ENCODE measurements at regions not wholly inside any gene's neighbourhood (a gene's known extent, or its start where the extent isn't known, plus 50 kb on each side); places are given as distances from the start of the nearest gene placed in this dataset.

DNA sequence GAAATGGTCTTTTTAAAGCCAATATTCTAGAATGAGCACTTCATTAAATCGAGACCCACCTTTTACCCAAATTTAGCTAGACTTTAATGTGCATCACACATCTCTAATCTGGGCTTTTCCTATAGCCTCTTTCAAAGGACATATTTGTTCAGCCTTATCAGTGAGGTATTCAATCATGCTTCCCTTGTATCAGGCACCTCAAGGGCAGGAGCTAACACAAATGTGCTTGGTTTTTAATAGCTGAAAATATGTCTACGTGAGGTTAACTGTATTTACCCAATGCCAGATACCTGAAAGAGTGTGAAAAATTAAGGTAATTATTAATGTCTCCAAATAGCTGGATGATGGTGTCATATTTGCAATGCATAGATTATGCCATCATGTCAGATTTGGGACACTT is 203.9 kb downstream of the SNX10 start:
- DNase-seq (ENCODE audit: extremely low spot score in 2 of 2), result no peak
- intact Hi-C loops (cut with DNase I), result no loop called here

DNA sequence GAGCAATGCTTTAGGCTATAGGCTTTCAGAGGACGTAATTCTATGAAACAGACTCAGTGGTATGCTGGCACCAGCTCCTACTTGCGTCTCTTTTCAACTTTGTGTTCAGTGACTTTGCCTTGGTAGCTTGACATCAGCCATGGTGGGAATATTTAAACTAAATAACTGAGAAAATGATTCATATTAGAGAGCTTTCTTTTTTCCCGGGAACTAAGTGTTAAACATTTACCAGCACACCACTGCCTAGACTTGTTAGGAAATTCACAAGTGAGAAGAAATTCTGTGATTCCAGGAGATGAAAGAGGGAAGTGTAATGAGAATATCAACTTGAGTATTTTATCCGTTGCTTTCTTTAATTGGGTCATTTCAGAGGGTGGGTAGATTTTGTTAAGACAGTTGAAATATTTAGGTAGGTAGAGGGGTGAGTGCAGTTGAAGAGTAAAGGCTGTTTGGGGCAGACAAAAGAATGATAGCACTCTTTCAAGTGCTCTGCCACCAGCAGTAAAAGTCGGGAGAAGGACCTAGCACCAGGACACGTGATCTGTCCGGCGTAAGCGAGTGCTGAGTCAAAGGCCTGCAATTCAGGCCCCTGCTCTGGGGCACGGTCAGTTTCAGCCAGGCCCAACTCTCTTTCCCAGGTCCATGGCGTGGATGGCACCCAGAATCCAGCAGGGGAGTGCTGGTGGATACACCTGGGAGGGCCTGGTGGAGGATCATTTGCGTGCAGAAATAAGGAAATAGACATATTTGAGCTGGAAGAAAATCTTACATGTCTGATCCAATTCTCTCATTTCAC is 206.3 kb downstream of the SNX10 start:
- H3K27me3 ChIP-seq, result no peaks in the 10 kb centered on the region
- no peak overlapping the region for H3K27ac ChIP-seq
- no peak for DNase-seq (ENCODE audit: extremely low spot score in 2 of 2)
- TF ChIP-seq POLR2AphosphoS5 (IDR thresholded peaks at IDR 0.05; ENCODE audit: insufficient read depth in 1 of 2, low read depth in 1 of 2) (no peak), POLR2A (IDR thresholded peaks at IDR 0.05) (no peak)
- TF ChIP-seq, protein P1, sequence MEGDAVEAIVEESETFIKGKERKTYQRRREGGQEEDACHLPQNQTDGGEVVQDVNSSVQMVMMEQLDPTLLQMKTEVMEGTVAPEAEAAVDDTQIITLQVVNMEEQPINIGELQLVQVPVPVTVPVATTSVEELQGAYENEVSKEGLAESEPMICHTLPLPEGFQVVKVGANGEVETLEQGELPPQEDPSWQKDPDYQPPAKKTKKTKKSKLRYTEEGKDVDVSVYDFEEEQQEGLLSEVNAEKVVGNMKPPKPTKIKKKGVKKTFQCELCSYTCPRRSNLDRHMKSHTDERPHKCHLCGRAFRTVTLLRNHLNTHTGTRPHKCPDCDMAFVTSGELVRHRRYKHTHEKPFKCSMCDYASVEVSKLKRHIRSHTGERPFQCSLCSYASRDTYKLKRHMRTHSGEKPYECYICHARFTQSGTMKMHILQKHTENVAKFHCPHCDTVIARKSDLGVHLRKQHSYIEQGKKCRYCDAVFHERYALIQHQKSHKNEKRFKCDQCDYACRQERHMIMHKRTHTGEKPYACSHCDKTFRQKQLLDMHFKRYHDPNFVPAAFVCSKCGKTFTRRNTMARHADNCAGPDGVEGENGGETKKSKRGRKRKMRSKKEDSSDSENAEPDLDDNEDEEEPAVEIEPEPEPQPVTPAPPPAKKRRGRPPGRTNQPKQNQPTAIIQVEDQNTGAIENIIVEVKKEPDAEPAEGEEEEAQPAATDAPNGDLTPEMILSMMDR (IDR thresholded peaks at IDR 0.05), result no peak
- intact Hi-C loops (cut with DNase I), result no loop called here
- H3K4me3 ChIP-seq, result no peak overlapping the region
- H3K9me3 ChIP-seq, result no peaks in the 10 kb centered on the region
- no peaks in the 10 kb centered on the region for H3K4me1 ChIP-seq
- H3K36me3 ChIP-seq, result no peaks in the 10 kb centered on the region

More for the DNA sequence above, 203.9 kb downstream of the SNX10 start:
- Histone ChIP-seq H3K9me3 (no peaks in the 10 kb centered on the region), H3K27ac (no peak overlapping the region), H3K27me3 (no peaks in the 10 kb centered on the region), H3K36me3 (no peaks in the 10 kb centered on the region), H3K4me3 (no peak overlapping the region), H3K4me1 (peaks cover 5% of the 10 kb centered on the region)
- TF ChIP-seq POLR2AphosphoS5 (IDR thresholded peaks at IDR 0.05; ENCODE audit: insufficient read depth in 1 of 2, low read depth in 1 of 2), result no peak
- no peak for TF ChIP-seq POLR2A (IDR thresholded peaks at IDR 0.05)
- TF ChIP-seq, protein P1 (IDR thresholded peaks at IDR 0.05), result no peak

DNA sequence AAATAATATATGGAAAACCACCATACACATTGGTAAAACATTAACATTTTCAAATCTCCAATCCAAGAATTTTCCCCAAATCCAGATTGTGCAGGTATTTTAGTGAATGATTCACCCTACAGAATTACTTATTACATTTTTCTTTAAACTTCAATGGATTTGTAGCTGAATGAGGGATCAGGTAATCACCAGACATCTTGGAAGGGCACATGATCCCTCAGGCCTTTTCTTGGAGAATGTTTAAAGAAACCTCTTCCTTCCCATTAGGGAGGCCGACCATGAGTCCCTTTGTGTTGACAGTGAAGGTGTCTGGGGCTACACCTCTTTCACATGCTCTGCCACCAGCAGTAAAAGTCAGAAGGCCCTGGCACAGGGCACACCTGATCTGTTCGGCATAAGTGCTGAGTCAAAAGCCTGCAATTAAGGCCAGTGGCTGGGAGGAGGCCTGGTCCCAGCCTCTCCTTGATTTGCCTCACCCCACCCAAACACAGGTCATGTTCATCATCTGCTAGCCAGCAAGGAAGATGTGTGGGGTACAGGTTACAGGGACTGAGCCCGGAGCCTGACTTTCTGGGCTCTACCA is 207.7 kb downstream of the SNX10 start:
- intact Hi-C loops (cut with DNase I), result no loop called here
- Histone ChIP-seq H3K36me3 (no peaks in the 10 kb centered on the region), H3K27me3 (no peaks in the 10 kb centered on the region), H3K9me3 (no peaks in the 10 kb centered on the region), H3K4me1 (no peaks in the 10 kb centered on the region), H3K4me3 (no peak overlapping the region), H3K27ac (no peak overlapping the region)
- TF ChIP-seq POLR2AphosphoS5 (IDR thresholded peaks at IDR 0.05; ENCODE audit: insufficient read depth in 1 of 2, low read depth in 1 of 2) (no peak), POLR2A (IDR thresholded peaks at IDR 0.05) (no peak)
- TF ChIP-seq, protein P1 (IDR thresholded peaks at IDR 0.05), result no peak
- no peak for DNase-seq (ENCODE audit: extremely low spot score in 2 of 2)

DNA sequence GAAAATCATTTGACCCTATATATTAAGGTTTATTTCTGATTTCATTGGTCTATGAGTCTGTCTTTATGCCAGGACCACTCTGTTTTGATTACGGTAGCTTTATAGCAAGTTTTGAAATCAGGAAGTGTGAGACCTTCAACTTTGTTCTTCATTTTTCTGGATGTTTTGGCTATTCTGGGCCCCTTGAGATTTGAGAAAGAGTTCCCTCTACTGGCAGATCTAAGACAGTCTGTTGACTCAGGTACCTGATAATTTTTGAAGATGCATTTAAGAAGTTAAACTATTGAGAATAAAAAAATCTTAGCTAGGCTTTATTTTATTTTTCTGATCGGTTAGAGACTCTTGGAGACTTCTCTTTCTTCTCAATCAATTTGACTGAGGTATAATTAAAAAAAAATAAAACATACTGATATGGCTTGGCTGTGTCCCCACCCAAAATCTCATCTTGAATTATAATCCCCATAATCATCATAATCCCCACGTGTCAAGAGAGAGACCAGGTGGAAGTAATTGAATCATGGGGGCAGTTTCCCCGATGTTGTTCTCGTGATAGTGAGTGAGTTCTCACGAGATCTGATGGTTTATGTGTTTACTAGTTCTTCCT is 209.2 kb downstream of the SNX10 start:
- intact Hi-C loops (cut with DNase I), result no loop called here
- Histone ChIP-seq H3K36me3 (no peaks in the 10 kb centered on the region), H3K4me1 (no peaks in the 10 kb centered on the region), H3K27me3 (no peaks in the 10 kb centered on the region), H3K4me3 (no peak overlapping the region), H3K27ac (no peak overlapping the region), H3K9me3 (no peaks in the 10 kb centered on the region)
- no peak for DNase-seq (ENCODE audit: extremely low spot score in 2 of 2)
- TF ChIP-seq POLR2AphosphoS5 (IDR thresholded peaks at IDR 0.05; ENCODE audit: insufficient read depth in 1 of 2, low read depth in 1 of 2), result no peak
- TF ChIP-seq POLR2A (IDR thresholded peaks at IDR 0.05), result no peak
- TF ChIP-seq, protein P1 (IDR thresholded peaks at IDR 0.05), result peak in 1 of 3 experiments; percentile 15

Measured in vagina (tissue), 2 donors.